Chondrocyte (in vitro differentiated cells): ENCODE measurements at regions not wholly inside any gene's neighbourhood (a gene's known extent, or its start where the extent isn't known, plus 50 kb on each side); places are given as distances from the start of the nearest gene placed in this dataset.

Experiments used
- DNase-seq: peaks from one replicate; pipeline ENCODE4 v3.0.0; 2021; ENCODE audit warnings: mixed read lengths, low spot score
- H3K27ac Mint-ChIP-seq: one replicate; pipeline ENCODE4 v1.8.0; 2021; ENCODE audit warnings: mild to moderate bottlenecking, moderate library complexity, mixed read lengths; ENCODE audit not compliant: unreplicated experiment
- H3K27me3 Mint-ChIP-seq: 2 replicates; pipeline ENCODE4 v1.8.0; 2021; ENCODE audit warnings: low read depth, mixed read lengths
- H3K36me3 Mint-ChIP-seq: 2 replicates; pipeline ENCODE4 v1.8.0; 2021; ENCODE audit warnings: low read depth, mixed read lengths
- H3K4me1 Mint-ChIP-seq: 2 replicates; pipeline ENCODE4 v1.8.0; 2021; ENCODE audit warnings: low read depth, mild to moderate bottlenecking, mixed read lengths
- H3K4me3 Mint-ChIP-seq: one replicate; pipeline ENCODE4 v1.8.0; 2021; ENCODE audit warnings: mild to moderate bottlenecking, moderate library complexity, mixed read lengths; ENCODE audit not compliant: unreplicated experiment
- H3K9me3 Mint-ChIP-seq: 2 replicates; pipeline ENCODE4 v1.8.0; 2021; ENCODE audit warnings: low read depth, mixed read lengths
- CTCF ChIP-seq: fragments of 200-600 bp; sonication (generic); IDR thresholded peaks from 2 replicates; pipeline ENCODE4 v1.5.0; 2021; ENCODE audit warnings: antibody characterized with exemption, mild to moderate bottlenecking, moderate library complexity

- Mint-ChIP-seq H3K4me3 (no peak overlapping the region), H3K4me1 (no peaks in the 10 kb centered on the region), H3K36me3 (no peaks in the 10 kb centered on the region), H3K9me3 (no peaks in the 10 kb centered on the region), H3K27me3 (peaks cover 2% of the 10 kb centered on the region), H3K27ac (no peak overlapping the region)
- no peak for TF ChIP-seq CTCF
- no peak for DNase-seq
Observed at GRCh38 chr15:96606617-96607016, 276.1 kb downstream of the NR2F2 start.

GRCh38 chr15:96610757-96611156 is 280.3 kb downstream of the NR2F2 start:
- Mint-ChIP-seq H3K4me1 (no peaks in the 10 kb centered on the region), H3K27ac (no peak overlapping the region), H3K27me3 (peaks cover 2% of the 10 kb centered on the region), H3K36me3 (peaks cover 5% of the 10 kb centered on the region), H3K9me3 (peaks cover 19% of the 10 kb centered on the region), H3K4me3 (no peak overlapping the region)
- no peak for DNase-seq
- no peak for TF ChIP-seq CTCF

- DNase-seq = no peak
- H3K4me3 Mint-ChIP-seq = no peak overlapping the region
- peaks cover 5% of the 10 kb centered on the region for H3K36me3 Mint-ChIP-seq
- TF ChIP-seq CTCF = no peak
- H3K27ac Mint-ChIP-seq = no peak overlapping the region
- H3K4me1 Mint-ChIP-seq = no peaks in the 10 kb centered on the region
- H3K27me3 Mint-ChIP-seq = peaks cover 5% of the 10 kb centered on the region
- H3K9me3 Mint-ChIP-seq = peaks cover 19% of the 10 kb centered on the region
Observed at GRCh38 chr15:96612917-96613316, 282.4 kb downstream of the NR2F2 start.

GRCh38 chr15:96619174-96619573 is 288.7 kb downstream of the NR2F2 start:
- H3K27me3 Mint-ChIP-seq = peaks cover 7% of the 10 kb centered on the region
- no peak overlapping the region for H3K27ac Mint-ChIP-seq
- no peaks in the 10 kb centered on the region for H3K4me1 Mint-ChIP-seq
- DNase-seq = no peak
- H3K36me3 Mint-ChIP-seq = peaks cover 2% of the 10 kb centered on the region
- TF ChIP-seq CTCF = no peak
- peaks cover 5% of the 10 kb centered on the region for H3K9me3 Mint-ChIP-seq
- H3K4me3 Mint-ChIP-seq = no peak overlapping the region

- DNase-seq = no peak
- no peaks in the 10 kb centered on the region for H3K36me3 Mint-ChIP-seq
- H3K27ac Mint-ChIP-seq = no peak overlapping the region
- peaks cover 6% of the 10 kb centered on the region for H3K27me3 Mint-ChIP-seq
- no peaks in the 10 kb centered on the region for H3K9me3 Mint-ChIP-seq
- no peak for TF ChIP-seq CTCF
- no peak overlapping the region for H3K4me3 Mint-ChIP-seq
- H3K4me1 Mint-ChIP-seq = no peaks in the 10 kb centered on the region
Observed at GRCh38 chr15:96622714-96623113, 292.2 kb downstream of the NR2F2 start.
